SU-DHL-6 (cell line): ENCODE measurements at regions not wholly inside any gene's neighbourhood (a gene's known extent, or its start where the extent isn't known, plus 50 kb on each side); places are given as distances from the start of the nearest gene placed in this dataset.

Experiments
- CTCF ChIP-seq: fragments of 200-600 bp; sonication (generic); IDR thresholded peaks from one replicate; pipeline ENCODE4 v1.5.1; 2017; ENCODE audit warnings: antibody characterized with exemption, mild to moderate bottlenecking, low read length, moderate library complexity; ENCODE audit not compliant: insufficient read depth, poor library complexity, severe bottlenecking
- EZH2phosphoT487 ChIP-seq: fragments of 200-600 bp; sonication (generic), shearing (Covaris generic); conservative IDR thresholded peaks from 2 replicates; pipeline ENCODE4 v1.6.1; 2018; ENCODE audit warnings: mild to moderate bottlenecking, antibody characterized with exemption, low read length, moderate library complexity, mixed read lengths

- no peak for TF ChIP-seq CTCF
- no peak for TF ChIP-seq EZH2phosphoT487
Measured at GRCh38 chr7:140261105-140261486, 84.3 kb upstream of the KDM7A start.
